Glutamatergic neuron (in vitro differentiated cells): ENCODE measurements at regions not wholly inside any gene's neighbourhood (a gene's known extent, or its start where the extent isn't known, plus 50 kb on each side); places are given as distances from the start of the nearest gene placed in this dataset.
"Not testable (repeated sequence)": the region's sequence is repeated elsewhere in the genome, so short reads cannot be mapped to it uniquely, and the experiment has no call there.

Experiments
- DNase-seq: peaks from one replicate; pipeline ENCODE4 v3.0.0; 2022
- H3K27ac Mint-ChIP-seq: one replicate; pipeline ENCODE4 v1.8.0; 2020; ENCODE audit warnings: mild to moderate bottlenecking, mixed read lengths, inconsistent platforms; ENCODE audit not compliant: unreplicated experiment
- H3K27me3 Mint-ChIP-seq: one replicate; pipeline ENCODE4 v1.8.0; 2020; ENCODE audit warnings: mild to moderate bottlenecking, moderate library complexity, mixed read lengths, inconsistent platforms; ENCODE audit not compliant: unreplicated experiment
- H3K36me3 Mint-ChIP-seq: one replicate; pipeline ENCODE4 v1.8.0; 2020; ENCODE audit warnings: mild to moderate bottlenecking, mixed read lengths, inconsistent platforms; ENCODE audit not compliant: unreplicated experiment
- H3K4me1 Mint-ChIP-seq: one replicate; pipeline ENCODE4 v1.8.0; 2020; ENCODE audit warnings: mild to moderate bottlenecking, low read depth, mixed read lengths, inconsistent platforms; ENCODE audit not compliant: unreplicated experiment
- H3K4me3 Mint-ChIP-seq: one replicate; pipeline ENCODE4 v1.8.0; 2020; ENCODE audit warnings: mild to moderate bottlenecking, mixed read lengths, inconsistent platforms; ENCODE audit not compliant: unreplicated experiment
- H3K9me3 Mint-ChIP-seq: one replicate; pipeline ENCODE4 v1.8.0; 2020; ENCODE audit warnings: mild to moderate bottlenecking, moderate library complexity, mixed read lengths, inconsistent platforms; ENCODE audit not compliant: unreplicated experiment
- TF ChIP-seq, protein P1 (sequence below): fragments of 200-600 bp; sonication (generic); IDR thresholded peaks from one replicate; pipeline ENCODE4 v1.5.0; 2021; ENCODE audit not compliant: partially characterized antibody, unreplicated experiment

DNA sequence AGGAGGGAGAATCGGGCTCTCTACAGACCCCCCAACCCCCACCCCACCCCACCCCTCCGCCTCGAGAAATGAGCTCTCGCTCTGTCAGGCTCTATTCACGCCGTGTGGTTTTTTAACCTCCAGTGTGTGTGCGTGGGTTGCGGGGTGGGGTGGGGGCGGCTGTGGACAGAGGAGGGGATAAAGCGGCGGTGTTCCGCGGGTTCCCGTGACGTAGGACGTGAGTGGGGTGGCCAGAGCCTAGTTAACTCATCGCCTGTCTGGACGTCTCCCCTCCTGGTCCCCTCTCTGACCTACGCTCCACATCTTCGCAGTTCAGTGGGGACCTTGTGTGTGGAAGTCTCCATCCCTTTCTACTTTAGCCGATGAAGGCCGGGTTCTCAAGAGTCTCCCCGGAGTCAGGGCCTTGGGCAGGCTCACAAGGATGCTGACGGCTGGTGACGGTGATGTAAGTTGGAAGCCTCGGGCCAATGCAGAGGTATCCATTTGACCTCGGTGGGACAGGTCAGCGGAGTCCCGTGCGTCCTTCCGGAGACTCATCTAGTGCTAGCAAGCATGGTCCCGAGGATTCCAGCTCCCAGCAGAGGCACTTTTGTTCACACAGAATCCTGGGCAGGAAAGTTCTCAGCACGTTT is 1507.1 kb upstream of the DEFB115 start:
- no peak for DNase-seq
- Mint-ChIP-seq H3K27me3 (peaks cover 18% of the 10 kb centered on the region), H3K4me3 (no peak overlapping the region), H3K27ac (no peak overlapping the region), H3K36me3 (peaks cover 35% of the 10 kb centered on the region), H3K9me3 (peaks cover 42% of the 10 kb centered on the region), H3K4me1 (no peaks in the 10 kb centered on the region)
- TF ChIP-seq, protein P1, sequence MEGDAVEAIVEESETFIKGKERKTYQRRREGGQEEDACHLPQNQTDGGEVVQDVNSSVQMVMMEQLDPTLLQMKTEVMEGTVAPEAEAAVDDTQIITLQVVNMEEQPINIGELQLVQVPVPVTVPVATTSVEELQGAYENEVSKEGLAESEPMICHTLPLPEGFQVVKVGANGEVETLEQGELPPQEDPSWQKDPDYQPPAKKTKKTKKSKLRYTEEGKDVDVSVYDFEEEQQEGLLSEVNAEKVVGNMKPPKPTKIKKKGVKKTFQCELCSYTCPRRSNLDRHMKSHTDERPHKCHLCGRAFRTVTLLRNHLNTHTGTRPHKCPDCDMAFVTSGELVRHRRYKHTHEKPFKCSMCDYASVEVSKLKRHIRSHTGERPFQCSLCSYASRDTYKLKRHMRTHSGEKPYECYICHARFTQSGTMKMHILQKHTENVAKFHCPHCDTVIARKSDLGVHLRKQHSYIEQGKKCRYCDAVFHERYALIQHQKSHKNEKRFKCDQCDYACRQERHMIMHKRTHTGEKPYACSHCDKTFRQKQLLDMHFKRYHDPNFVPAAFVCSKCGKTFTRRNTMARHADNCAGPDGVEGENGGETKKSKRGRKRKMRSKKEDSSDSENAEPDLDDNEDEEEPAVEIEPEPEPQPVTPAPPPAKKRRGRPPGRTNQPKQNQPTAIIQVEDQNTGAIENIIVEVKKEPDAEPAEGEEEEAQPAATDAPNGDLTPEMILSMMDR = no peak

DNA sequence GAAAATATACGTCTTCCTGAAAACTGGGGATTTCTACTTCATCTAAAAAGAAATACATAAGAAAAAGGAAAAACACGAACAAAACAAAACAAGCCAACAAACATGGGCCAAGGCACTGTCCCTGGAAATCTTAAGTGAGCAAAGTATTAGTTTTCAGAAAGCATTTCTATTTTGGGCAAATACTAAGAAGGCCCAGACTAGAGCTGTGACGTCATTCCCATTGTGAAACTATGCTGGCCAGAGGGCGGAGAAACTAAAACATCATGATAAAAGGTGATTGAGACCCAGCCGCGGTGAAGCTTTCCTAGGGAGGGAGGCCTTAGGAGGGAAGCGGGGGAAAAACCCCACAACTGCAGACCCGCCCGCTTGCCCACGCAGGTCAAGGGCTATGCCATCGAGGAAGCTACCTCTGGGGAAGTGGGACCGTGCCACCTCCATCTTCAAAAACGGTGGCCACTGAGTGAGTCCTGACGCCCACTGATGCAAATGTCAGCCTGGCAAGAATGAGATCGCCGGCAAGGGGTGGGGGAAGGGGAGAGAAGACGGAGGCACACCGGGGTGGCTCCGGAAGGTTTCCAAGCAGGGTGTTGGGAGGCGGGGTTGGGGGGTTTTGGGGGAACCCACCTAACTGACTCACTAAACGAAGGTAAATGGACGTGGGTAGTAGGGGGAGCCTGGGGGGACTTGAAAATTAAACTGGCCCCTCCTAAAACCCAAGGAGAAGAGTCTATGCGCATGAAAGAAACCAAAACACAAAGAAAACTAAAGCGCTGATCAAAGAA is 1504.6 kb upstream of the DEFB115 start:
- Mint-ChIP-seq H3K36me3 (peaks cover 39% of the 10 kb centered on the region), H3K27me3 (peaks cover 25% of the 10 kb centered on the region), H3K9me3 (peaks cover 52% of the 10 kb centered on the region)
- DNase-seq, H3K27ac Mint-ChIP-seq, H3K4me3 Mint-ChIP-seq, H3K4me1 Mint-ChIP-seq: not testable (repeated sequence)

- Mint-ChIP-seq H3K9me3 (peaks cover 54% of the 10 kb centered on the region), H3K36me3 (peaks cover 39% of the 10 kb centered on the region), H3K27me3 (peaks cover 25% of the 10 kb centered on the region)
- H3K27ac Mint-ChIP-seq, H3K4me1 Mint-ChIP-seq, DNase-seq, H3K4me3 Mint-ChIP-seq: not testable (repeated sequence)
Observed at GRCh38 chr20:29753426-29753746, 1504.1 kb upstream of the DEFB115 start.

- Mint-ChIP-seq H3K9me3 (peaks cover 56% of the 10 kb centered on the region), H3K36me3 (peaks cover 39% of the 10 kb centered on the region), H3K27me3 (peaks cover 25% of the 10 kb centered on the region)
- not testable (repeated sequence) for H3K27ac Mint-ChIP-seq, H3K4me3 Mint-ChIP-seq, DNase-seq, H3K4me1 Mint-ChIP-seq
Observed at GRCh38 chr20:29753879-29754278, 1503.6 kb upstream of the DEFB115 start.

GRCh38 chr20:29755854-29756498 is 1501.5 kb upstream of the DEFB115 start:
- H3K36me3 Mint-ChIP-seq = peaks cover 42% of the 10 kb centered on the region
- not testable (repeated sequence) for DNase-seq, H3K4me3 Mint-ChIP-seq, H3K4me1 Mint-ChIP-seq, H3K27ac Mint-ChIP-seq
- H3K27me3 Mint-ChIP-seq = peaks cover 25% of the 10 kb centered on the region
- peaks cover 52% of the 10 kb centered on the region for H3K9me3 Mint-ChIP-seq

- DNase-seq = no peak
- Mint-ChIP-seq H3K27ac (no peak overlapping the region), H3K9me3 (peaks cover 48% of the 10 kb centered on the region), H3K27me3 (peaks cover 26% of the 10 kb centered on the region), H3K36me3 (peaks cover 38% of the 10 kb centered on the region), H3K4me3 (no peak overlapping the region), H3K4me1 (no peaks in the 10 kb centered on the region)
- TF ChIP-seq, protein P1 = no peak
Observed at GRCh38 chr20:29756664-29757063, 1500.8 kb upstream of the DEFB115 start.

DNA sequence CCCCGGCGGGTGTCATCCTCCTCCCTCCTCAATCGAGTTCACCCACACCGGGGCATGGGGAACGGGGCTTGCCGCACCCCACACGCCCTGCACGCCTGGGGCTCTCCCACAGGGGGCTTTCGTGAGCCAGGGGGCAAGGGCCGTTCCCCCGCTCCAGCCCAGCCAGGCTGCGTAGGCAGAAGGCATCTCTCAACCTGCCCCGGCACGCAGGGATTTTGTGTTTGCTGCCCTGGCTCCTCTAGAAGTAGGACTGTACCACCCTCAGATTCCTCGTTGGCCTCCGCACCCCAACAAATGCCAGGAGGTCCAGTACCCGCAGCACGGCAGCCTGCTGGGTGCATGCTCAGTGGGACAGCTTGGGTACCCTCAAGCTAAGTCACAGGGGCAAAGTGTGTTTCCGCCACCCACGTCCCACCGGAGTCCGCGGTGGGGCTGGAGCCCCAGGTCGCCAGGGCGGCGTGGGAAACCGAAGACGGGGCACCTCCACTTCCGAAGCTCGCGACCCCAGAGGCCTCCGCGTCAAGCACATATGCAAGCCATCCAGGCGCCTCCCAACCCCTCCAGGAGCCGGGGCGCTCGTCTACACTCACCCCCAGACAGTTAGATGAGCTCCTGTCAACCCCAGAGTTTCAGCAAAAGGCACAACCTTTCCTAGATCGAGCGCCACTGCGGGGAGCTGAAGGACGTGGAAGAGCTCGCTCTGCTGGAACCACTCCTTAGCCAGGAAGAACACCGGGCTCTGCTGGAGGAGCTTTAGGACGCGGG is 1495.7 kb upstream of the DEFB115 start:
- DNase-seq, H3K4me3 Mint-ChIP-seq, H3K4me1 Mint-ChIP-seq, H3K27ac Mint-ChIP-seq: not testable (repeated sequence)
- Mint-ChIP-seq H3K27me3 (peaks cover 12% of the 10 kb centered on the region), H3K9me3 (peaks cover 25% of the 10 kb centered on the region), H3K36me3 (peaks cover 13% of the 10 kb centered on the region)
